ENCODE measurements at regions not wholly inside any gene's neighbourhood (a gene's known extent, or its start where the extent isn't known, plus 50 kb on each side); places are given as distances from the start of the nearest gene placed in this dataset.
"Not testable (repeated sequence)": the region's sequence is repeated elsewhere in the genome, so short reads cannot be mapped to it uniquely, and the experiment has no call there.

DNA sequence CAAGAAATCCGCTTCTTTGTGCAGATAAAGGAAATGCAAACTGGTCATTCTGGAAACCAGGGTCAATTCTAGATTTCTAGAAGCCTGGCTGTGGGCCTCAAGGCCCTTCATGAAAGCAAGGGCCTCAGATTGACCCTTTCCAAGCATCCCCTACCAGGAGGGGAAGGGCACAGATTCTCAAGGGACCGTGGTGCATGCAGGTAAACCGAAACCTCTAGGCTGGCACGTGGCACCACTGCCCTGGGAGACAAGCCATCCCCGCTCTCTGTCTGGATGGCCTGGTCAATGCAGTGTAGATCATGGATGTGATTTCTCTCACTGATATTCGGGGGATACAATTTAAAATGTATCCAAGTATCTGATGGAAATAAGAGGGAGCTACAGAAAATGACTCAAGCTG lies 69.4 kb downstream of the TOMM20 start:
- no peak for DNase-seq (ENCODE audit: low read depth in 3 of 3, low spot score in 1 of 3)

DNA sequence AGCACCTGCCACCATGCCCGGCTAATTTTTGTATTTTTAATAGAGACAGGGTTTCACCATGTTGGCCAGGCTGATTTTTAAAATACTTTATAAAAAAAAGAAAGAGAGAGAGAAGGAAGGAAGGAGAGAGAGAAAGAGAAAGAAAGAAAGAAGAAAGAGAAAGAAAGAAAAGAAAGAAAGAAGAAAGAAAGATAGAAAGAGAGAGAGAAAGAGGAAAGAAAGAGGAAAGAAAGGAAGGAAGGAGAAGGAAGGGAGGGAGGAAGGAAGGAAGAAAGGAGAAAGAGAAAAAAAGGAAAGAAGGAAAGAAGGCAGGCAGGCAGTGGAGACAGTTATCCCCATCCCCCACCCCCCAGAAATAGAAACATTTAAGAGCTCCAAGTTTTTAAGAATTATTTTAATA lies 69.9 kb downstream of the TOMM20 start:
- no peak for DNase-seq (ENCODE audit: low read depth in 3 of 3, low spot score in 1 of 3)

DNA sequence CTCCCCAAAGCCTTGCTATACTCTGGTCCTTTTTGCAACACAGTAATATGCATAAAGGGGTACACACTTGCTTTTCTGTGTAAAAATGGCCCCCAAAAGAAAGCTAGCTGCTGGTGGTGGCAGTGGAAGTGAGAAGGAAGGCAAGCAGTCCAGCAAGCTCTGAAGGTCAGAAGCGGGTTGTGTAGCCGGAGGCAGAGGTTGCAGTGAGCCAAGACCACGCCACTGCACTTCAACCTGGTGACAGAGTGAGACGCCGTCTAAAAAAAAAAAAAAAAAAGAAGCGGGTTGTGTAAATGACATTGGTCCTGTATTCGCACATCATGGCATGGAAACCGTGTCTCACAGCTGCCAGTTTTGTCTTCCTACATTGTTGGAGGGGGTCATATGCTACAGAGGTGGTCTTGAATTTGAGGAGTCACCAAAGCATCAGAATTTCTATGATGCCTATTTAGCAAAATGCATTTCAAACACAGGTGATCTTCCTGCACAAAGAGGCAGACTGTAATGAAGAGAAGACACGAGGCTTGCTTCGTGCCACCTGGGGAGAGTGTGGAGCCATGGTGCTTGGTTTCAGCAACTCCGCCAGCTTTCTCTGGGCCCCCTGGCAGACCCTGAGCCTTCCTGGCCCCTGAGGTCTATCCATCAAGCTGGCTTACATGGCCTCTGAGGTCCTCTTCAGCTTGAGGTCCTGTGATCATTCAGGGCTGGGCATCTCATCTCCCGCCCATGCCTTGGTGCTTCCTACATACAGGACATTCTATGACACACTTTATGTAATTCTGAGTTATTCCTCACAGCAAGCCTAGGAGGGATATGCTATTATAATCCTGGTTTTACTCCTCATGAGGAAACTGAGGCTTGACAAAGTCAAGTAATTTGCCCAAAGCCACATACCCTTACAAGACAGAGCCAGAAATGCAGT lies 71.0 kb downstream of the TOMM20 start:
- DNase-seq (ENCODE audit: low read depth in 3 of 3, low spot score in 1 of 3) = no peak

DNA sequence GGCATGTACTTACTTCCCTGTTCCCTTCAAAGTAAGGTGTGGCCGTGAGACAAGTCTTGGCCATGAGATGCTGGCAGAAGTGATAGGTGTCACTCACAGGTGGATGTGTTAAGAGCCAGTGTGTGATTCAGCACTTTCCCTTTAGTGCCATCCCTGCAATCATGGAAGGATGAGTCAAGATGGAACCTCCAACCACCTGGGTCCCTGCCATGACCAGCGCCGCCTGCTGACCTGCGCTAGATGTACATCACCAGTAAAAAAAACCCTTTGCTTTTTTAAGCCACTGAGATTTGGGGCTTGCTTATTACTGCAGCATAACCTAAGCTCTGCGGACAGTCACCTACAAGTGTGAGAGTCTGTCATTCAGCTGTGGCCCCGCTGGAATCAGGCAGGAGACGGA lies 71.7 kb downstream of the TOMM20 start:
- DNase-seq (ENCODE audit: low read depth in 3 of 3, low spot score in 1 of 3) = no peak

DNA sequence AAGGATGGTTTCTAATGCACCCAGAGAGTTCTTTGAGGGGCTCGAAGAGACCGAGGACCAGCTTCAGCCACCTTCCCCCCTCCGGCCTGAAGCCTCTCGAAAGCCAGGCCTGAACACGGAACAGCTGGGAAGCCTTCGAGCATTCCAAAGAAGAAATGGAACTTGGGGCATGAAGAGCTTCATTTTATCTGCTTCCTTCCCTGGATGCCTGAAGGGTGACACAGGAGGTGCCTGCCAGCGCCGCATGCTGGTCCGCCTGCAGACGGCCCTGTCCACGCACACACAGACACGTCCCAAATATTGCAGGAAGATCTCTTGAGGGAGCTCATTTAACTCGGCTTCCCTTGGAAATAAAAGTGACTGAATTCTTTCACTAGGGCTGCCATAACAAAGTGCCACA lies 73.7 kb downstream of the TOMM20 start:
- DNase-seq (ENCODE audit: low read depth in 3 of 3, low spot score in 1 of 3) = no peak

DNA sequence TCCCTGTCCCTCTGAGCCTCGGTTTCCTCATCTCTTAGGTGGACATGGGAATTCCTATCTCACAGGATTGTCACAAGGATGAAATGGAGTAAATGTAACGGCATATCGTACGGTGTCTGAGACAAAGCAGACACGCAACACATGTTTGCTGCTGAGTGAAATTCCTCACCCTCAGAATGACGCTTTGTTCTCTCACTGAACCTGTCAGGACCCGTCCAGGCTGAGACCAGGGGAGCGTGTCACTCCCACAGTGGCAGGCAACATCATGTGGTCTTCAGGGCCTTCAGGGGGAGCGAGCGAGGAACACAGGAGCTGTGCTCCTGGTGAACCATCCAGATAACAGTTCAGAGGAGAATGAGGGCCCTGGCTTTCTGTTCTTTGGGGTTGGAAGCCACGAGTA lies 74.2 kb downstream of the TOMM20 start:
- DNase-seq (ENCODE audit: low read depth in 3 of 3, low spot score in 1 of 3) = no peak

DNA sequence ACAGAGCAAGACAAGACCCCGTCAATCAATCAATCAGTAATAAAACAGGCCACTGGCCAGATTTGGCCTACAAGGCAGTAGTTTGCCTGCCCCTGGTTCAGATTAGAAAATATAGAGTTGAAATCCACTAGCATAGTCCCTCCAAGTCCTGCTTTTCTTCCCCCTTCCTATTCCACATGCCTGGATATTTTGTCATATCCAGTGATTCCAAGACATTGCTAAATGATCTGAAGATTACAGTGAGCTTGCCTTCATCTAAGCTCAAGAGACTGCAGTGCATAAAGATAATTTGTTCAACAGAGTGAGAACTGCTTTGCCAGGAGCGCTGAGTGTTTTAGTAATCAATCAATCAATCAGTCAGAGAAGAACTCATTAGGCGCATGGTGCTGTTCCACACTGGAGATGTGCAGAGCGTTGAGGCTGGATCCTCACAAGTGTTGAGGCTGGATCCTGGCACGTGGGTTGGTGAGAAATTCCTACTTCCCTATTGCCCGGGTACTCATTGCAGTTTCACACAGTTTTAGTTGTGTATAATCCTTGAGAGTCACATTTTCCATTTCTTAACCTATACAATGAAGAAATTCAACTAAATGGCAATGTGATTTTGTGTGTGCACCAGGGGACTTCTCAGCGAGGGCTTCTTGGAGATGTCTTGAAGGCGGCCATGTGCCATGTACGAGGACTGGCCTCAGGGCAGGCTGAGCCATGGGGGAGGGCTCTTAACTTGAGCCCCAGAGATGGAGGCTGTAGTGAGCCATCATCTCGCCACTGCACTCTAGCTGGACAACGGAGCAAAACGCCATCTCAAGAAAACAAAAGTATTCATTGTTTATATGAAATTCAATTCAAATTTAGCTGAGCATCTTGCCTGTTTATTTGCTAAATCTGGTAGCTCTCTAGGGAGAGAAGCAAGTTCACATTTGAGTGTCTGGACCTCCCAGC lies 76.3 kb downstream of the TOMM20 start:
- no peak for DNase-seq (ENCODE audit: low read depth in 3 of 3, low spot score in 1 of 3)

DNA sequence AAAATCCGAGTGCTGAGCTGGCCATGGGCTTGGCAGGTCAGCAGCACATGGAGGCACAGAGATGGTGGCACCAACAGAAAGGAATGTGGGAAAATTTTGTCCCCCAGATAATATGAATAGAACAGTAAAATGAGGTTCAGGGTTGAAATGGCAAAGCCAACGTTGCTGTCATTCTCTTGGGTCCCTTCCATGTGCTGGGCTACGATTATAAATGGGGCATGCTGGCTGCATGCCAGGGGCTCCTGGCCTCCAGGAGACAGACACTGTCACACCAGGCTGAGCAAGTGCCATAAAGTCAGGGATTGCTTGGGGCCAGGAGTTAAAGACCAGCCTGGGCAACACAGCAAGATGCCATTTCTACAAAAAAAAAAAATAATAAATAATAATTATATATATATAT lies 77.1 kb downstream of the TOMM20 start:
- no peak for DNase-seq (ENCODE audit: low read depth in 3 of 3, low spot score in 1 of 3)

DNA sequence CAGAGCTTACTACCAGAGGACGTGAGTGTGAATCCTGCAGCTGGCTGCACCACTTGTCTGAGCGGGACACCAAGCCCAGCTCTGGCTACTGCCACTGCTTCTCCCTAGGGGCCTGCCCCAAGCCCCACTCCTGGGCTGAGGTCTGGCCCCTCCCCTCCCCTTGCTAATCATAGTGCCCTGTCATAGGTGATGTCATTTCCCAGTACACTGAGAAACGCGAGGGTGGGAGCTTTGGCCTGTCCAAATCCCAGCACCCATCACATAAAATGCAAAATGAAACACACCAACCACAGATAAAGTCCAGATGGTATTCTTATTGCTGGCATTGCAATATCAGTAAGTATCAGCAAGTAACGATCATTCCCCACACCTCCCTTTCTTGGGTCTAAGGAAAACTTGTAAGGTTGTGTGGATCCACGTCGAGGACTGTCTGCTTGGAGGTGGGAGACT lies 77.7 kb downstream of the TOMM20 start:
- no peak for DNase-seq (ENCODE audit: low read depth in 3 of 3, low spot score in 1 of 3)

DNA sequence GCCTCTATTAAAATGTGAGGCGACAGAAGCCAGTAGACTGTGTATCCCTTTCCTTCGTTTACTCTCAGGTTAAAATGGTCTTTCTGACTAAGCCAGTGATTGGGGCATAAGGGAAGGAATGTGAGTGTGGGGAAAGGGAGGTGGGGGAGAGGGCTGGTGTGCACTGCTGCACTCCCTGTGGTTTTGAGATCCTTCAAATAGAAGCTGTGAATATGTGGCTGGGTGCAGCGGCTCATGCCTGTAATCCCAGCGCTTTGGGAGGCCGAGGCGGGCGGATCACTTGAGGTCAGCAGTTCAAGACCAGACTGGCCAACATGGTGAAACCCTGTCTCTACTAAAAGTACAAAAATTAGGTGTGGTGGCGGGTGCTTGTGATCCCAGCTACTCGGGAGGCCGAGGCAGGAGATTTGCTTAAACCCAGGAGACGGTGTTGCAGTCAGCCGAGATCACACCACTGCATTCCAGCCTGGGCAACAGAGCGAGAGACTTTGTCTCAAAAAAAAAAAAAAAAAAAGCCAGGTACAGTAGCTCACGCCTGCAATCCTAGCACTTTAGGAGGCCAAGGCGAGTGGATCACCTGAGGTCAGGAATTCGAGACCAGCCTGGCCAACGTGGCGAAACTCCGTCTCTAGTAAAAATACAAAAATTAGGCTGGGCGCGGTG lies 78.8 kb downstream of the TOMM20 start:
- not testable (repeated sequence) for DNase-seq (ENCODE audit: low read depth in 3 of 3, low spot score in 1 of 3)

DNA sequence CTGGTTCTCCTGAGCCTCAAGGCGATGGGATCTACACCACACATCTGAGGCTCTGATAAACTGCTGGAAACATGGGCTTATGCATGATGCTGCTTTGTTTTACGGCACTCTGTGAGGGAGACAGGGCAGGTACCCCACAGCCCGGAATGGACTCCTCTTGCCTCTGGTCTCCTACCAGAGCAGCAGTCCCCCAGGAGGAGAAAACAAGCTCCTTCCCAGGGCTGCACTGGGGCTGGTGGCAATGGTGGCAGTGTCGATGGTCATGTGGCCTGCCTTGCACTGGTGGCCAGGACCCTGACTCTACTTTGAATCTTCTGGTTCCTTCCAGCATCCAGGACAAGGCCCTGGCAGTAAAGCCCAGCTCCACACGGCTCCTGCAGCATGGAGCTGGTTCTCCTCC lies 79.4 kb downstream of the TOMM20 start:
- DNase-seq (ENCODE audit: low read depth in 3 of 3, low spot score in 1 of 3) = no peak

DNA sequence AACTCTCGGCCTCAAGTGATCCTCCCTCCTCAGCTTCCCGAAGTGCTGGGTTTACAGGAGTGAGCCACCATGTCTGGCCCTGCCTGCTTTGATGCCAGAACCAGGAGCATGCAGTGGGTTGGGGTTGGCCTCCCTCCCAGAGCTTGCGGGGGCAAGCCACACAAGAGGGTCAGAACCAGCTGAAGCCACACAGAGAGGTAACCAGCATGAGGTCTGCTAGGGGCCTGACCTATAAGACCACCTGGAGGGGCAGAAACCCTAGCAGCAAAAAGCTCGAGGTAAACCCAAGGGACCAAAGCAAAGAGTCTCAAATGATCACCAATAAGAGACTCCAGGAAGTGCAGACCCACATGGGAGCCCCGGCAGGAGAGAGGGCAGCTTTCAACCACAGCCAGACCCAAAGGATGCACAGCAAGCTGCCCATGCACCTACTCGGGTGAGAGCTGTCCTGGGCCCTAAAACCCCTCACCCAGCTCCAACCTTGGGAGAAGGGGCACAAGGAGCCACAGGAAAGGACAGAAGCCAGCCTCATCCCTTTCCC lies 81.2 kb downstream of the TOMM20 start:
- no peak for DNase-seq (ENCODE audit: low read depth in 3 of 3, low spot score in 1 of 3)

DNA sequence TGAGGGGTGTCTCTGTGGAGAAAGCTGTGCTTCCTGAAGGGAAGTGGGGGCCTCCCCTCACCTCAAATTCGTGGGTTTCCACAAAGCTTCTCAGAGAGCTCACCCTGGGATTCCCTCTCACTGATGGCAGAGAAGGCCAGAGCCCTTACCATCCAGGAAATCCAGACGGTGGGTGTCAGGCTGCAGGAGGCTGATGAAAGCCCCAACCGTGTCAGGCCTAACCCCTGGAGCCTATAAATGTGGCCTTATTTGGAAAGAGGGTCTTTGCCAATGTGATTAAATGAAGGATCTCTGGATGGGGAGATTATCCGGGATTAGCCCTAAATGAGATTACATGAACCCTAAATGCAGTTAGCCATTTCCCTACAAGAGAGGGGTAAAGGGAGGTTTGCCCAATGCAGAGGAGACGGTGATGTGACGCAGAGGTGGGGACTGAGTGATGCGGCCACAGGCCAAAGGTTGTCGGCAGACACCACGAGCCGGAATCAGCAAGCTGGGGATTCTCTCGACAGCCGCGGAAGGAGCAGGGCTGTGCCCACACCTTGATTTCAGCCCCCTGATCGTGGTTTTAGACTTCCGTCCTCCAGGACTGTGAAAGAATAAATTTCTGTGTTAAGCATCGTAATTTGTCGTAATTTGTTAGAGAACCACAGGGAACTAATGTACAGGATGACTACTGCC lies 82.6 kb downstream of the TOMM20 start:
- no peak for DNase-seq (ENCODE audit: low read depth in 3 of 3, low spot score in 1 of 3)

DNA sequence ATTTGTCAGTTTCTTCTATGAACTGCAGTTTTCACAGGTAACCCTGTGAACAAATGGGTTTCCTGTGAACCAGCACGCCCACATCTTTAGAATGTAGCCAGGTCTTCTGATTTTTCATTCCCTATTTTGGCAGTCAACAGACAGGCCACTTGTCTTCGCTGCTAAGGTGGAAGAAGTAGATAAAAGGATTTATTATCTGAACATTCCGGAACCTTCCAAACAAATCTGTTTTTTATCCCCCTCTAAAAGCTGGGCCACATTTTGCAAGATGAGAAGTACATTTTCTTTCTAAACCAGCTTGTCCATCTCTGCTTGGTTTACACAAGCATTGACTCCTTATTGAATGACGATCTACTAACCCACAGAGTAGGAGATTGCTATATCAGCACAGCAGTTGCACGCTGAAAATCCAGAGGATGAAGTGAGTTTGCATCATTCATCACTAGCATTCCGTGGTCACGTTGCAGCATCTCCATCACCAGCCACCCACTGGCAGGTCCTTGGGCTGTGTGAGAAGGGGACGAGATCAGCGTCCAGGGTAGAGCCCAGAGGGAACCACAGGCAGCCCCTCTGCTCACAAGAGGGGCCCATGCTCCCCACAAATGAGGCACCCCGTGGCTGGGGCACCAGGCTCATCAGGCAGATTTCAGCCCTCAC lies 83.5 kb downstream of the TOMM20 start:
- DNase-seq (ENCODE audit: low read depth in 3 of 3, low spot score in 1 of 3) = no peak

DNA sequence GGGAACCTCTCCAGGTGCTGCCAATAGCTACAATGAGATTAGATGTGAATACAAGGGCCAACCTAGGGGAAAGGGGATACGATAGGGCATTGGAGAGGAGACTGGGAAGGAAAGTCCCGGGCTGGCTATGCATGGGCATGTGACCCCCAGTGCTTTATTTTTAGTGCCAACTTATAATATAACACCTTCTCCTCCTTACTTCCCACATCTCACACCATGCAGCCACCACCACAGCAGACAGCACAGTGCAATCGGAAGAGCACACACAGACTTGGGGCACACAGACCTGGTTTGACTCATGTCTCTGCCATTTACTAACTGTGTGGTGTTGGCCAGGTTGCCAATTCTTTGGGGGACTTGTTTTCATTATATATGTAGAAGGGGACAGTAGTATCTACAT lies 85.4 kb downstream of the TOMM20 start:
- no peak for DNase-seq (ENCODE audit: low read depth in 3 of 3, low spot score in 1 of 3)

DNA sequence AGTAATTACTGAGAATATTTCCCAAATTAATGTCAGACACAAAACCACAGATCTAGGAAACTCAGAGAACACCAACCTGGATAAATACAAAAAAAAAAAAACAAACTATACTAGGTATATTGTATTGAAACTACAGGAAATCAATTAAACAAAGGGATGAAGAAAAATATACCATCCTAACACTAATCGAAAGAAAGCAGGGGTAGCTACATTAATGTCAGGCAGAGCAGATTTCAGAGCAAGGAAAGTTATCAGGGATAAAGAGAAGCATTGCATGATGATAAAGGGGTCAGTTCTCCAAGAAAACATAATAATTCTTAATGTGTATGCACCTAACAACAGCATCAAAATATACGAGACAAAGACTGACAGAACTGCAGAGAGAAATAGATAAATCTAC lies 89.9 kb downstream of the TOMM20 start:
- DNase-seq (ENCODE audit: low read depth in 3 of 3, low spot score in 1 of 3) = no peak

DNA sequence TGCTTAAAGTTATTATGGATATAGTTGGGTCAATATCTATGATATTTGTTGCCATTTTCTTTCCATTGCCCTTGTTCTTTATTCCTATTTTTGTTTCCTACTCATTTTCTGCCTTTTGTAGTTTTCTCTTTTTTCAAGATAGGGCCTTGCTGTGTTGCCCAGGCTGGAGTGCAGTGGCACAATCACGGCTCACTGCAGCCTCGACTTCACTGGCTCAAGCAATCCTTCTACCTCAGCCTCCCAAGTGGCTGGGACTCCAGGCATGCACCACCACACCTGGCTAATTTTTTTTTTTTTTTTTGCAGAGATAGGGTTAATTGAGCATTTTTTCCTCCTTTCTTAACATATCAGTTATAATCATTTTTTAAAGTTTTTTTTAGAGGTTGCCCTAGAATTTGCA lies 92.7 kb downstream of the TOMM20 start:
- DNase-seq (ENCODE audit: low read depth in 3 of 3, low spot score in 1 of 3) = no peak

DNA sequence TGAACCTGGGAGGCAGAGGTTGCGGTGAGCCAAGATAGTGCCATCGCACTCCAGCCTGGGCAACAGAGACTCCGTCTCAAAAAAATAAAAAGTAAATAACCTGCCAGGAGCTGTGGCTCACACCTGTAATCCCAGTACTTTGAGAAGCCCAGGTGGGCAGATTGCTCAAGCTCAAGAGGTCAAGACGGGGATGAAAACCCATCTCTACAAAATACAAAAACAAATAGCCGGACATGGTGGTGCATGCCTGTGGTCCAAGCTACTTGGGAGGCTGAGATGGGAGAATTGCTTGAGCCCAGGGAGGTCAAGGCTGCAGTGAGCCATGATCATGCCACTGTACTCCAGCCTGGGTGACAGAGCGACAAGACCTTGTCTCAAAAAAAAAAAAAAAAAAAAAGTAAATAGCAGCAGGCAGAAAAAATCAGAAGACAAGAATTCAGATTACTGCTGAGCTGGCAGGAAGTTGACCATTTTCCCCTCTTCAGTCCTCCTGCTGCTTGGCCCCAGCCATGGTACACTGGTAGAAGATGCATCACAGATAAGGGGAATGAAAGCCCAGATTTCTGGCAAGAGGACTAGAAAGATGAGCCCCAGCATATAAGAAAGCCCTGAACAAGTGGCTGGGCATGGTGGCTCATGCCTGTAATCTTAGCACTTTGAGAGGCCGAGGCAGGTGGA lies 97.6 kb downstream of the TOMM20 start:
- no peak for DNase-seq (ENCODE audit: low read depth in 3 of 3, low spot score in 1 of 3)

DNA sequence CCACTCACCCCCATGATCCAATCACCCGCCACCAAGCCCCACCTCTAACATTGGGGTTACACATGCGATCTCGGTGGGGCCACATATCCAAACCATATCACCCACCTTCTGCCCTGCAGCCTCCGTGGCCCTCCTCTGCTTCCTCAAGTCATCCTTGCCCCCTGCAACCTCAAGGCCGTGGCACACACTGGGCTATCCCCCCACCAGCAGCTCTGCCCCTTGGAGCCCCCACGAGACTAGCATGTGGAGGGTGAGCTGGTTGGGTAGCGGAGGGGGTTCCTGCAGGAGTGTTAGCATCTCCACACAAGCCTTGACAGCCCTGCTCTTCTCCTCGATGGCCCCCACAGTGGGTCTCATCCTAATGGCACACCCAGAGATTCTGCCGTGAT lies 100.8 kb downstream of the TOMM20 start:
- DNase-seq (ENCODE audit: low read depth in 3 of 3, low spot score in 1 of 3) = no peak
